H1 (cell line): ENCODE measurements at regions not wholly inside any gene's neighbourhood (a gene's known extent, or its start where the extent isn't known, plus 50 kb on each side); places are given as distances from the start of the nearest gene placed in this dataset.

Source experiments
- CTCF ChIA-PET: fragments of 300-600 bp; sonication (Branson Sonifier 250); formaldehyde crosslinking; loops from one replicate; lab custom pipeline; 2021; ENCODE audit not compliant: partially characterized antibody; lab: Charles Lee
- POLR2A ChIA-PET: fragments of 300-600 bp; sonication (Branson Sonifier 250); formaldehyde crosslinking; loops from one replicate; lab custom pipeline; 2021; ENCODE audit warnings: inconsistent platforms; ENCODE audit not compliant: partially characterized antibody; lab: Charles Lee
- DNase-seq, 2 experiments: peaks; one replicate each; pipeline versions ENCODE4 v3.0.0 to v3.0.0-alpha.2; 2010 to 2022; ENCODE audit warnings: low spot score in 2 of 2, low read depth in 1 of 2, mixed read lengths in 1 of 2
- FAIRE-seq: peaks from 2 replicates; lab custom pipeline; 2011; peaks lifted over from hg19 to GRCh38; lab: Jason Lieb, UNC
- H2AFZ ChIP-seq: 2 replicates; pipeline ENCODE4 v1.8.1; 2012; ENCODE audit warnings: low read length, inconsistent platforms
- H2AK5ac ChIP-seq: 2 replicates; pipeline ENCODE4 v1.6.1; 2013; ENCODE audit warnings: low read depth, low read length
- H2BK120ac ChIP-seq: replicated peaks from 2 replicates; pipeline ENCODE3; 2013; ENCODE audit warnings: low read depth, low read length, inconsistent platforms
- H2BK12ac ChIP-seq: 2 replicates; pipeline ENCODE4 v1.6.1; 2013; ENCODE audit warnings: low read depth, low read length
- H2BK15ac ChIP-seq: 2 replicates; pipeline ENCODE4 v1.6.1; 2013; ENCODE audit warnings: low read length
- H2BK20ac ChIP-seq: 2 replicates; pipeline ENCODE4 v1.6.1; 2013; ENCODE audit warnings: low read length
- H2BK5ac ChIP-seq: 2 replicates; pipeline ENCODE4 v1.6.1; 2013; ENCODE audit warnings: low read depth, low read length
- H3K14ac ChIP-seq: 2 replicates; pipeline ENCODE4 v1.6.1; 2013; ENCODE audit warnings: inconsistent platforms; ENCODE audit not compliant: insufficient read length
- H3K18ac ChIP-seq: 2 replicates; pipeline ENCODE4 v1.6.1; 2013; ENCODE audit warnings: low read length; ENCODE audit errors: extremely low read depth
- H3K23ac ChIP-seq: 2 replicates; pipeline ENCODE4 v1.6.1; 2013; ENCODE audit warnings: inconsistent platforms; ENCODE audit not compliant: insufficient read length
- H3K23me2 ChIP-seq: 2 replicates; pipeline ENCODE4 v1.6.1; 2013; ENCODE audit warnings: low read depth, low read length
- H3K27ac ChIP-seq: 2 replicates; pipeline ENCODE4 v1.6.1; 2011; ENCODE audit warnings: low read depth, low read length, inconsistent platforms
- H3K27me3 ChIP-seq, 4 experiments: replicated peaks in 1 of 4; 1 replicate in 1 of 4; 2 replicates in 3 of 4; pipeline versions ENCODE4 v1.6.1 to v1.8.1; 2011 to 2013; ENCODE audit warnings: low read length in 3 of 4, mild to moderate bottlenecking in 3 of 4, inconsistent platforms in 2 of 4, mixed read lengths in 2 of 4, moderate library complexity in 1 of 4; ENCODE audit not compliant: control insufficient read depth in 3 of 4, insufficient read depth in 3 of 4; ENCODE audit errors: extremely low read depth in 1 of 4
- H3K36me3 ChIP-seq, 4 experiments: 2 replicates each; pipeline versions ENCODE4 v1.6.1 to v1.8.1; 2011 to 2013; ENCODE audit warnings: mild to moderate bottlenecking in 4 of 4, low read length in 3 of 4, moderate library complexity in 2 of 4, control low read depth in 1 of 4, inconsistent platforms in 1 of 4; ENCODE audit not compliant: insufficient read depth in 4 of 4, control insufficient read depth in 2 of 4
- H3K4ac ChIP-seq: replicated peaks from 2 replicates; pipeline ENCODE3; 2013; ENCODE audit warnings: low read length, low read depth, mixed read lengths, inconsistent platforms; ENCODE audit not compliant: insufficient read length
- H3K4me1 ChIP-seq, 4 experiments: replicated peaks in 1 of 4; 1 replicate in 1 of 4; 2 replicates in 3 of 4; pipeline versions ENCODE4 v1.6.1 to v1.8.1; 2011 to 2013; ENCODE audit warnings: low read length in 3 of 4, inconsistent platforms in 2 of 4, mixed read lengths in 1 of 4; ENCODE audit not compliant: insufficient read depth in 4 of 4, control insufficient read depth in 3 of 4
- H3K4me2 ChIP-seq, 2 experiments: 2 replicates each; pipeline versions ENCODE4 v1.6.1 to v1.8.1; 2011 to 2013; ENCODE audit warnings: low read depth in 2 of 2, low read length in 2 of 2, control low read depth in 1 of 2, inconsistent platforms in 1 of 2, mild to moderate bottlenecking in 1 of 2; ENCODE audit not compliant: insufficient read depth in 1 of 2
- H3K4me3 ChIP-seq, 4 experiments: fragments of 200-600, 300-600 bp in 1 of 4; sonication (generic), shearing (Covaris generic), sonication (Bioruptor Twin) in 1 of 4; 2 replicates each; pipeline versions ENCODE4 v1.5.1 to v1.8.1; 2011 to 2016; ENCODE audit warnings: low read length in 4 of 4, low read depth in 3 of 4, control low read depth in 2 of 4, inconsistent platforms in 2 of 4, mild to moderate bottlenecking in 2 of 4, mixed read lengths in 1 of 4, moderate library complexity in 1 of 4; ENCODE audit not compliant: insufficient read depth in 2 of 4; ENCODE audit errors: extremely low read depth in 1 of 4
- H3K56ac ChIP-seq: replicated peaks from 2 replicates; pipeline ENCODE3; 2013; ENCODE audit warnings: low read depth, mild to moderate bottlenecking, mixed read lengths, low read length, inconsistent platforms; ENCODE audit not compliant: insufficient read length
- H3K79me1 ChIP-seq: 2 replicates; pipeline ENCODE4 v1.6.1; 2013; ENCODE audit warnings: low read depth, low read length, control low read depth
- H3K79me2 ChIP-seq, 2 experiments: 2 replicates each; pipeline versions ENCODE4 v1.6.1 to v1.8.1; 2012 to 2013; ENCODE audit warnings: low read length in 2 of 2, mild to moderate bottlenecking in 2 of 2, inconsistent platforms in 1 of 2; ENCODE audit not compliant: insufficient read depth in 2 of 2, control insufficient read depth in 1 of 2
- H3K9ac ChIP-seq, 4 experiments: replicated peaks in 1 of 4; 1 replicate in 1 of 4; 2 replicates in 3 of 4; pipeline versions ENCODE4 v1.6.1 to v1.8.1; 2011 to 2013; ENCODE audit warnings: low read depth in 3 of 4, low read length in 3 of 4, control low read depth in 2 of 4, mild to moderate bottlenecking in 2 of 4, moderate library complexity in 2 of 4, inconsistent platforms in 1 of 4; ENCODE audit errors: extremely low read depth in 1 of 4
- H3K9me3 ChIP-seq, 2 experiments: 2 replicates each; pipeline versions ENCODE4 v1.6.1 to v1.8.1; 2012 to 2013; ENCODE audit warnings: mild to moderate bottlenecking in 2 of 2, moderate library complexity in 2 of 2, control low read depth in 1 of 2, inconsistent platforms in 1 of 2, low read depth in 1 of 2, low read length in 1 of 2, mixed read lengths in 1 of 2; ENCODE audit not compliant: insufficient read depth in 2 of 2
- H4K20me1 ChIP-seq, 2 experiments: replicated peaks in 1 of 2; 2 replicates each; pipeline versions ENCODE3 to v1.8.1; 2011 to 2013; ENCODE audit warnings: inconsistent platforms in 2 of 2, low read length in 2 of 2, mild to moderate bottlenecking in 1 of 2; ENCODE audit not compliant: insufficient read depth in 2 of 2, control insufficient read depth in 1 of 2
- H4K5ac ChIP-seq: 2 replicates; pipeline ENCODE4 v1.6.1; 2013; ENCODE audit warnings: low read length, low read depth, mixed read lengths, inconsistent platforms; ENCODE audit not compliant: insufficient read length
- H4K8ac ChIP-seq: 2 replicates; pipeline ENCODE4 v1.8.0; 2013; ENCODE audit warnings: mild to moderate bottlenecking, moderate library complexity, low read length, inconsistent platforms; ENCODE audit not compliant: insufficient read depth; ENCODE audit errors: extremely low read depth
- H4K91ac ChIP-seq: replicated peaks from 2 replicates; pipeline ENCODE3; 2013; ENCODE audit warnings: low read length, mixed read lengths, inconsistent platforms; ENCODE audit not compliant: insufficient read length
- ASH2L ChIP-seq: fragments of 200-600, 300-600 bp; sonication (generic); IDR thresholded peaks from one replicate; pipeline ENCODE4 v1.7.1; 2017; ENCODE audit warnings: low read length
- NANOG ChIP-seq: IDR thresholded peaks from 2 replicates; pipeline ENCODE4 v1.6.1; 2011; ENCODE audit warnings: low read length, low read depth, mild to moderate bottlenecking, inconsistent platforms; ENCODE audit not compliant: insufficient read depth, poor library complexity, severe bottlenecking
- WGBS, 2 experiments: shearing (Covaris generic) in 1 of 2; methylation state at CpG; one replicate each; pipeline versions ENCODE4 v1.1.6 to v1.1.7; 2013 to 2015; ENCODE audit warnings: low lambda C conversion rate in 2 of 2, mixed read lengths in 2 of 2, inconsistent platforms in 1 of 2, low coverage in 1 of 2, missing lambda C conversion rate in 1 of 2; ENCODE audit not compliant: insufficient replicate concordance in 2 of 2, insufficient coverage in 1 of 2, insufficient read length in 1 of 2; ENCODE audit errors: extremely low coverage in 1 of 2, missing lambda C conversion rate in 1 of 2; 5-methylcytosine and 5-hydroxymethylcytosine counted together

- no peak for FAIRE-seq
- no peak for TF ChIP-seq NANOG
- TF ChIP-seq ASH2L = no peak
Observed at GRCh38 chr5:4572311-4573100, 567.6 kb upstream of the ADAMTS16 start.

More at GRCh38 chr5:4572311-4573100, 567.6 kb upstream of the ADAMTS16 start:
- H3K9me3 ChIP-seq = no peaks in the 10 kb centered on the region; a peak in 1 of 4 replicates
- H4K8ac ChIP-seq = no peak overlapping the region
- H2BK5ac ChIP-seq = no peak overlapping the region
- H4K5ac ChIP-seq = no peak overlapping the region
- H4K91ac ChIP-seq = no peak overlapping the region
- H2AK5ac ChIP-seq = no peak overlapping the region
- no peaks in the 10 kb centered on the region for H3K36me3 ChIP-seq
- WGBS, 2 experiments = 95% methylated on average over 6 of the region's 6 CpGs; no CpG with 5 or more reads in 1 of the 2 experiments
- no peak overlapping the region for H3K14ac ChIP-seq
- no peaks in the 10 kb centered on the region for H3K79me1 ChIP-seq
- POLR2A ChIA-PET = no interaction called here
- no peak overlapping the region for H2BK20ac ChIP-seq
- H3K4me2 ChIP-seq = no peak overlapping the region
- no peak overlapping the region for H3K9ac ChIP-seq
- no peaks in the 10 kb centered on the region for H3K23me2 ChIP-seq
- H3K79me2 ChIP-seq = no peaks in the 10 kb centered on the region
- H3K27me3 ChIP-seq = no peaks in the 10 kb centered on the region
- no peak overlapping the region for H3K27ac ChIP-seq
- peaks cover 0 to 7% (median 2%) of the 10 kb centered on the region in 4 experiments; a peak in 5 of 7 replicates for H3K4me1 ChIP-seq
- no peak overlapping the region for H2AFZ ChIP-seq
- H2BK12ac ChIP-seq = no peak overlapping the region
- H3K23ac ChIP-seq = no peak overlapping the region
- H3K18ac ChIP-seq = no peak overlapping the region
- H2BK120ac ChIP-seq = no peak overlapping the region
- H4K20me1 ChIP-seq = no peaks in the 10 kb centered on the region
- no peak for DNase-seq
- no peak overlapping the region for H3K56ac ChIP-seq
- CTCF ChIA-PET = interaction anchor here (1.8 kb wide), 1 partner anchor 9 kb away, joined by 5 read pairs; no protein-coding TSS in a partner anchor
- H3K4ac ChIP-seq = no peak overlapping the region
- no peak overlapping the region for H2BK15ac ChIP-seq
- H3K4me3 ChIP-seq = no peak overlapping the region
